MM.1S (cell line): ENCODE measurements at regions not wholly inside any gene's neighbourhood (a gene's known extent, or its start where the extent isn't known, plus 50 kb on each side); places are given as distances from the start of the nearest gene placed in this dataset.

Experiments
- DNase-seq: peaks from one replicate; pipeline ENCODE4 v3.0.0-alpha.2; 2015
- H2AFZ ChIP-seq: fragments of 300-600 bp; sonication (generic); 2 replicates; pipeline ENCODE4 v1.6.0; 2016; ENCODE audit warnings: antibody characterized with exemption, low read length
- H3F3A ChIP-seq: fragments of 300-600 bp; sonication (generic); 2 replicates; pipeline ENCODE4 v1.6.1; 2016; ENCODE audit warnings: mild to moderate bottlenecking, antibody characterized with exemption, low read length, moderate library complexity, mixed read lengths; ENCODE audit not compliant: insufficient read depth
- H3K27ac ChIP-seq: fragments of 300-600 bp; sonication (generic); 2 replicates; pipeline ENCODE4 v1.5.1; 2016; ENCODE audit warnings: mild to moderate bottlenecking, low read length
- H3K27me3 ChIP-seq: fragments of 300-600 bp; sonication (generic); replicated peaks from 2 replicates; pipeline ENCODE4 v1.6.0; 2016; ENCODE audit warnings: low read length; ENCODE audit not compliant: insufficient read depth
- H3K36me3 ChIP-seq: fragments of 300-600 bp; sonication (generic); replicated peaks from 2 replicates; pipeline ENCODE4 v1.6.1; 2016; ENCODE audit warnings: mild to moderate bottlenecking, low read length, mixed read lengths; ENCODE audit not compliant: insufficient read depth
- H3K4me1 ChIP-seq: fragments of 300-600 bp; sonication (generic); 2 replicates; pipeline ENCODE4 v1.6.1; 2016; ENCODE audit warnings: low read length, mixed read lengths
- H3K4me2 ChIP-seq: fragments of 300-600 bp; sonication (generic); 2 replicates; pipeline ENCODE4 v1.6.0; 2016; ENCODE audit warnings: low read depth, low read length
- H3K4me3 ChIP-seq: fragments of 300-600 bp; sonication (generic); 2 replicates; pipeline ENCODE4 v1.5.1; 2016; ENCODE audit warnings: low read length, mixed read lengths
- H3K79me2 ChIP-seq: fragments of 300-600 bp; sonication (generic); 2 replicates; pipeline ENCODE4 v1.6.1; 2016; ENCODE audit warnings: mixed run types, low read length, mixed read lengths
- H3K9ac ChIP-seq: fragments of 300-600 bp; sonication (generic); 2 replicates; pipeline ENCODE4 v1.6.1; 2016; ENCODE audit warnings: low read length, mixed read lengths
- H3K9me2 ChIP-seq: fragments of 300-600 bp; sonication (generic); replicated peaks from 2 replicates; pipeline ENCODE4 v1.6.1; 2016; ENCODE audit warnings: mild to moderate bottlenecking, low read length, mixed read lengths; ENCODE audit not compliant: insufficient read depth
- H3K9me3 ChIP-seq: fragments of 300-600 bp; sonication (generic); replicated peaks from 2 replicates; pipeline ENCODE4 v1.6.1; 2016; ENCODE audit warnings: mild to moderate bottlenecking, low read length, mixed read lengths; ENCODE audit not compliant: insufficient read depth
- H4K20me1 ChIP-seq: fragments of 300-600 bp; sonication (generic); 2 replicates; pipeline ENCODE4 v1.6.1; 2016; ENCODE audit warnings: mild to moderate bottlenecking, low read length, moderate library complexity, mixed read lengths; ENCODE audit not compliant: insufficient read depth
- EZH2 ChIP-seq: fragments of 300-600 bp; sonication (generic); optimal IDR thresholded peaks from 2 replicates; pipeline ENCODE3; 2017; ENCODE audit warnings: low read depth, mild to moderate bottlenecking, antibody characterized with exemption, low read length, mixed read lengths
- EZH2phosphoT487 ChIP-seq: fragments of 300-600 bp; sonication (generic); IDR thresholded peaks from 2 replicates; pipeline ENCODE4 v1.6.1; 2018; ENCODE audit warnings: antibody characterized with exemption, low read length
- TF ChIP-seq, protein P1 (sequence below): fragments of 300-600 bp; sonication (generic); IDR thresholded peaks from 2 replicates; pipeline ENCODE4 v1.5.1; 2016; ENCODE audit warnings: antibody characterized with exemption, low read length, mixed read lengths

DNA sequence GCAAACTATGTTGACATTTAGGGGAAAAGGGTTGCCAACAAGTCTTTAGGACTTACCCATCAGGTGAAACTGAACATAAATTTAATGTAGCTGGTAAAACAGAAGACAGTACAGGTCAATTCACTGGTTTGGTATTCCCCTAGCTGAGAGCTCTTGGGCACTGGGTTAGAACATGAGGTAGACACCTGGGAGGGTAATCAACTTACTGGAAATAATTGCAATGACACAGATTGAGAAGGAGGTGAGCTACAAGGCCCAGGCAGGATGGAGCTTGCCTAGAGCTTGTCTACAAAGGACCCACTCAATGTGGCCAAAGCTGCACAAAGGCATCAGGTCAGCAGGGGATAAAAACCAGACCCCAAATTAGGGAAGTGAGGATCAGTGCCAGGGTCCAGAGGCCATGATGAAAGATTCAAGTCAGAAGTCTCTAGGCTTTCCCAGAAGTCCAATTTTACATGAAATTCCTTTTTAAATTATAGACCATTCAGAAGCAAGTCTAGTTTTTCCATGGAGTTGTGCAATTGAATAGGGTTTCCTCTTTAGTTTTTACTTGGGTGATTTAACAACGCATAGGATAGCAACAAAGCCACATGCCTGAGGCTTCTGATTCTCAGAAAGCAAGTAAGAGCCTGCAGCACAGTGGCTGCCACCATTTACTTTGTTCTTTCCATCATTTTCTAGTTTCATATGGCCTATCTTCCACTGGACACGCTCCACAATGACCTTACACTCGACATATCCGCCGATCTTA is 194.0 kb downstream of the NDFIP2 start:
- Histone ChIP-seq H3K9ac (no peak overlapping the region), H3K4me1 (no peaks in the 10 kb centered on the region)
- TF ChIP-seq EZH2 (no peak), EZH2phosphoT487 (no peak)
- TF ChIP-seq, protein P1, sequence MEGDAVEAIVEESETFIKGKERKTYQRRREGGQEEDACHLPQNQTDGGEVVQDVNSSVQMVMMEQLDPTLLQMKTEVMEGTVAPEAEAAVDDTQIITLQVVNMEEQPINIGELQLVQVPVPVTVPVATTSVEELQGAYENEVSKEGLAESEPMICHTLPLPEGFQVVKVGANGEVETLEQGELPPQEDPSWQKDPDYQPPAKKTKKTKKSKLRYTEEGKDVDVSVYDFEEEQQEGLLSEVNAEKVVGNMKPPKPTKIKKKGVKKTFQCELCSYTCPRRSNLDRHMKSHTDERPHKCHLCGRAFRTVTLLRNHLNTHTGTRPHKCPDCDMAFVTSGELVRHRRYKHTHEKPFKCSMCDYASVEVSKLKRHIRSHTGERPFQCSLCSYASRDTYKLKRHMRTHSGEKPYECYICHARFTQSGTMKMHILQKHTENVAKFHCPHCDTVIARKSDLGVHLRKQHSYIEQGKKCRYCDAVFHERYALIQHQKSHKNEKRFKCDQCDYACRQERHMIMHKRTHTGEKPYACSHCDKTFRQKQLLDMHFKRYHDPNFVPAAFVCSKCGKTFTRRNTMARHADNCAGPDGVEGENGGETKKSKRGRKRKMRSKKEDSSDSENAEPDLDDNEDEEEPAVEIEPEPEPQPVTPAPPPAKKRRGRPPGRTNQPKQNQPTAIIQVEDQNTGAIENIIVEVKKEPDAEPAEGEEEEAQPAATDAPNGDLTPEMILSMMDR = no peak

GRCh38 chr13:79673993-79674377 is 193.0 kb downstream of the NDFIP2 start:
- H3K27ac ChIP-seq = no peak overlapping the region
- no peak for TF ChIP-seq EZH2
- TF ChIP-seq EZH2phosphoT487 = no peak
- TF ChIP-seq, protein P1 = no peak
- no peaks in the 10 kb centered on the region for H3F3A ChIP-seq
- H3K4me1 ChIP-seq = no peaks in the 10 kb centered on the region
- no peaks in the 10 kb centered on the region for H3K27me3 ChIP-seq
- no peaks in the 10 kb centered on the region for H3K9me3 ChIP-seq
- no peaks in the 10 kb centered on the region for H3K36me3 ChIP-seq
- no peak for DNase-seq
- H4K20me1 ChIP-seq = no peaks in the 10 kb centered on the region
- H3K4me2 ChIP-seq = no peak overlapping the region
- no peak overlapping the region for H3K4me3 ChIP-seq
- no peak overlapping the region for H3K9ac ChIP-seq
- H2AFZ ChIP-seq = no peak overlapping the region
- H3K9me2 ChIP-seq = no peaks in the 10 kb centered on the region
- no peaks in the 10 kb centered on the region for H3K79me2 ChIP-seq

More for the DNA sequence above, 194.0 kb downstream of the NDFIP2 start:
- H3K9me3 ChIP-seq = no peaks in the 10 kb centered on the region
- H3K4me3 ChIP-seq = no peak overlapping the region
- no peaks in the 10 kb centered on the region for H3K36me3 ChIP-seq
- H3K9me2 ChIP-seq = no peaks in the 10 kb centered on the region
- DNase-seq = no peak
- no peaks in the 10 kb centered on the region for H3K27me3 ChIP-seq
- no peaks in the 10 kb centered on the region for H4K20me1 ChIP-seq
- no peak overlapping the region for H2AFZ ChIP-seq
- H3K79me2 ChIP-seq = no peaks in the 10 kb centered on the region
- no peaks in the 10 kb centered on the region for H3F3A ChIP-seq
- no peak overlapping the region for H3K27ac ChIP-seq
- no peak overlapping the region for H3K4me2 ChIP-seq

GRCh38 chr13:79673310-79673992 is 192.5 kb downstream of the NDFIP2 start:
- H3K9me2 ChIP-seq = no peaks in the 10 kb centered on the region
- H3K79me2 ChIP-seq = no peaks in the 10 kb centered on the region
- H3K9me3 ChIP-seq = no peaks in the 10 kb centered on the region
- DNase-seq = no peak
- no peaks in the 10 kb centered on the region for H3K4me1 ChIP-seq
- H3K27me3 ChIP-seq = no peaks in the 10 kb centered on the region
- H3K27ac ChIP-seq = no peak overlapping the region
- H3K4me2 ChIP-seq = no peak overlapping the region
- H3F3A ChIP-seq = no peaks in the 10 kb centered on the region
- H2AFZ ChIP-seq = no peak overlapping the region
- no peak overlapping the region for H3K4me3 ChIP-seq
- H4K20me1 ChIP-seq = no peaks in the 10 kb centered on the region
- H3K36me3 ChIP-seq = no peaks in the 10 kb centered on the region
- no peak for TF ChIP-seq EZH2
- TF ChIP-seq, protein P1 = no peak
- no peak for TF ChIP-seq EZH2phosphoT487
- no peak overlapping the region for H3K9ac ChIP-seq
